SH-SY5Y (cell line): ENCODE measurements at regions not wholly inside any gene's neighbourhood (a gene's known extent, or its start where the extent isn't known, plus 50 kb on each side); places are given as distances from the start of the nearest gene placed in this dataset.

Experiments
- GATA2 ChIP-seq: IDR thresholded peaks from 2 replicates; pipeline ENCODE4 v1.6.1; 2011; ENCODE audit warnings: mild to moderate bottlenecking, low read depth, low read length
- GATA3 ChIP-seq: IDR thresholded peaks from 2 replicates; pipeline ENCODE4 v1.6.1; 2011; ENCODE audit warnings: low read depth, mild to moderate bottlenecking, low read length, moderate library complexity

GRCh38 chr5:175253597-175253996 lies 190.4 kb downstream of the DRD1 start:
- TF ChIP-seq GATA2 (no peak), GATA3 (no peak)
